B cell (primary cell): ENCODE measurements at regions not wholly inside any gene's neighbourhood (a gene's known extent, or its start where the extent isn't known, plus 50 kb on each side); places are given as distances from the start of the nearest gene placed in this dataset.

Source experiments
- ATAC-seq: fragments of 200-7000 bp; cut with Tn5 transposase; one replicate; pipeline ENCODE4 v1.10.0; 2021; ENCODE audit warnings: low read depth, mild to moderate bottlenecking, moderate number of reproducible peaks, moderate library complexity
- CTCF ChIA-PET: fragments of 350-600 bp; sonication (Branson Sonifier 250); formaldehyde crosslinking; loops from one replicate; lab custom pipeline; 2021; ENCODE audit warnings: antibody characterized with exemption, inconsistent platforms; lab: Charles Lee
- POLR2A ChIA-PET: fragments of 350-600 bp; sonication (Branson Sonifier 250); formaldehyde crosslinking; loops from one replicate; lab custom pipeline; 2021; ENCODE audit warnings: antibody characterized with exemption; lab: Charles Lee
- DNase-seq: peaks from one replicate; pipeline ENCODE4 v3.0.0; 2013
- H2AFZ ChIP-seq: 2 replicates; pipeline ENCODE4 v1.6.1; 2012; ENCODE audit warnings: mild to moderate bottlenecking, low read depth, low read length; ENCODE audit not compliant: insufficient read depth, poor library complexity, severe bottlenecking
- H3K27ac ChIP-seq, 2 donors: 1 replicate in 1 of 2; 2 replicates in 1 of 2; pipeline ENCODE4 v1.5.1; 2012 to 2013; ENCODE audit warnings: low read length in 2 of 2, mild to moderate bottlenecking in 2 of 2, moderate library complexity in 1 of 2
- H3K27me3 ChIP-seq, 4 experiments: fragments of 200-600 bp in 1 of 4; sonication (generic) in 1 of 4; replicated peaks in 1 of 4; 1 replicate in 2 of 4; 2 replicates in 2 of 4; pipeline versions ENCODE4 v1.6.1 to v1.7.0; 2013 to 2016; ENCODE audit warnings: low read length in 3 of 4, mild to moderate bottlenecking in 2 of 4, mixed read lengths in 1 of 4, moderate library complexity in 1 of 4; ENCODE audit not compliant: insufficient read depth in 4 of 4, control insufficient read depth in 3 of 4; ENCODE audit errors: control extremely low read depth in 1 of 4
- H3K36me3 ChIP-seq, 2 experiments: replicated peaks in 1 of 2; 1 replicate in 1 of 2; 2 replicates in 1 of 2; pipeline versions ENCODE4 v1.6.1 to v1.7.1; 2013; ENCODE audit warnings: low read length in 1 of 2; ENCODE audit not compliant: insufficient read depth in 2 of 2, control insufficient read depth in 1 of 2; ENCODE audit errors: control extremely low read depth in 1 of 2, extremely low read depth in 1 of 2
- H3K4me1 ChIP-seq, 2 donors: fragments of 200-600 bp in 1 of 2; sonication (generic) in 1 of 2; 1 replicate in 1 of 2; 2 replicates in 1 of 2; pipeline versions ENCODE4 v1.5.1 to v1.6.1; 2013 to 2017; ENCODE audit warnings: low read length in 2 of 2; ENCODE audit not compliant: control insufficient read depth in 2 of 2, insufficient read depth in 2 of 2
- H3K4me2 ChIP-seq: replicated peaks from 2 replicates; pipeline ENCODE3; 2012; ENCODE audit warnings: mild to moderate bottlenecking, low read depth, low read length; ENCODE audit not compliant: poor library complexity, severe bottlenecking
- H3K4me3 ChIP-seq, 5 experiments: fragments of 200-600 bp in 1 of 5; sonication (generic) in 1 of 5; 1 replicate in 3 of 5; 2 replicates in 2 of 5; pipeline versions ENCODE4 v1.5.1 to v1.7.0; 2011 to 2016; ENCODE audit warnings: low read length in 4 of 5, mild to moderate bottlenecking in 4 of 5, low read depth in 2 of 5, control low read depth in 1 of 5, moderate library complexity in 1 of 5; ENCODE audit not compliant: insufficient read depth in 1 of 5; ENCODE audit errors: control extremely low read depth in 1 of 5, extremely low read depth in 1 of 5
- H3K79me2 ChIP-seq: fragments of 200-600 bp; sonication (generic); one replicate; pipeline ENCODE4 v1.6.0; 2016; ENCODE audit warnings: low read length; ENCODE audit not compliant: control insufficient read depth, insufficient read depth
- H3K9ac ChIP-seq: fragments of 200-600 bp; sonication (generic); 2 replicates; pipeline ENCODE4 v1.6.1; 2017; ENCODE audit warnings: mild to moderate bottlenecking, low read length, moderate library complexity
- H3K9me3 ChIP-seq, 3 donors: one replicate each; pipeline versions ENCODE4 v1.6.1 to v1.7.1; 2013; ENCODE audit warnings: low read length in 2 of 3; ENCODE audit not compliant: control insufficient read depth in 2 of 3, insufficient read depth in 1 of 3; ENCODE audit errors: control extremely low read depth in 1 of 3
- H4K20me1 ChIP-seq: 2 replicates; pipeline ENCODE4 v1.6.0; 2012; ENCODE audit warnings: mild to moderate bottlenecking, low read length; ENCODE audit not compliant: insufficient read depth, control insufficient read depth, poor library complexity, severe bottlenecking
- H3K27ac Mint-ChIP-seq: one replicate; pipeline ENCODE4 v1.8.0; 2021; ENCODE audit warnings: mixed read lengths
- H3K27me3 Mint-ChIP-seq: one replicate; pipeline ENCODE4 v1.8.0; 2021; ENCODE audit warnings: mixed read lengths
- H3K4me1 Mint-ChIP-seq: one replicate; pipeline ENCODE4 v1.8.0; 2021; ENCODE audit warnings: mixed read lengths
- H3K4me3 Mint-ChIP-seq: one replicate; pipeline ENCODE4 v1.8.0; 2021; ENCODE audit warnings: mixed read lengths
- H3K9me3 Mint-ChIP-seq: one replicate; pipeline ENCODE4 v1.8.0; 2022; ENCODE audit warnings: mixed read lengths; ENCODE audit not compliant: insufficient read depth
- EZH2 ChIP-seq: IDR thresholded peaks from 2 replicates; pipeline ENCODE4 v1.6.1; 2012; ENCODE audit warnings: borderline replicate concordance, low read depth, mild to moderate bottlenecking, moderate library complexity, low read length; ENCODE audit not compliant: insufficient read depth, poor library complexity, severe bottlenecking
- WGBS: methylation state at CpG from one replicate; pipeline ENCODE4 v1.1.5; 2013; ENCODE audit warnings: missing lambda C conversion rate; ENCODE audit not compliant: insufficient coverage; 5-methylcytosine and 5-hydroxymethylcytosine counted together
- intact Hi-C: fragments of 100-400 bp; cut with micrococcal nuclease; formaldehyde crosslinking; loops from one replicate; pipeline ENCODE4 v1.10.0; 2022
- TF ChIP-seq, protein P1 (sequence below): fragments of 200-600 bp; IDR thresholded peaks from one replicate; pipeline ENCODE4 v1.8.0; 2022; ENCODE audit warnings: antibody characterized with exemption, mild to moderate bottlenecking

DNA sequence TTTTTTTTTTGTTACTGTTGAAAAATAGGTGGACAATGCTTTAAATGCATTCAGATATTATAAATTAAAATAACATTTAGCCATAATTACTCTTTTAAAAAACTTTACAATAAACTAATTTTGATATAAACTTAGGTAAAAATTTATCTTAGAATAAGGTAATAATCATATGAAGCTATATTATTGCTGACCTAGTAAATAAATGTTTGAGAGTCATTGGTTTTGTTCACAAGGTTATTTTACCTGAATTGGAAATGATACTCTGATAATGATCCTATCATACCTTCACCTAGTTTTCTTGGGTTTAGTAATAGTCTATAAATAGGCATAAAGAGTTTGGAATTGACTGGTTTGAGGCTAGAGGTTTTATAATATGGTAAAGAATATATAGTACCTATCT, 1076.4 kb upstream of the CDH6 start:
- Histone ChIP-seq H3K27me3 (no peaks in the 10 kb centered on the region), H2AFZ (no peak overlapping the region), H3K4me3 (no peak overlapping the region), H3K9me3 (no peaks in the 10 kb centered on the region), H3K4me1 (no peaks in the 10 kb centered on the region), H3K79me2 (no peaks in the 10 kb centered on the region), H3K36me3 (no peaks in the 10 kb centered on the region), H3K27ac (no peak overlapping the region), H3K4me2 (no peak overlapping the region), H3K9ac (no peak overlapping the region), H4K20me1 (no peaks in the 10 kb centered on the region)
- H3K4me3 Mint-ChIP-seq = no peak overlapping the region
- intact Hi-C loops = no loop called here
- ChIA-PET CTCF (no interaction called here), POLR2A (no interaction called here)
- no peak for DNase-seq
- peaks cover 2% of the 10 kb centered on the region for H3K9me3 Mint-ChIP-seq
- no peak for TF ChIP-seq EZH2
- TF ChIP-seq, protein P1, sequence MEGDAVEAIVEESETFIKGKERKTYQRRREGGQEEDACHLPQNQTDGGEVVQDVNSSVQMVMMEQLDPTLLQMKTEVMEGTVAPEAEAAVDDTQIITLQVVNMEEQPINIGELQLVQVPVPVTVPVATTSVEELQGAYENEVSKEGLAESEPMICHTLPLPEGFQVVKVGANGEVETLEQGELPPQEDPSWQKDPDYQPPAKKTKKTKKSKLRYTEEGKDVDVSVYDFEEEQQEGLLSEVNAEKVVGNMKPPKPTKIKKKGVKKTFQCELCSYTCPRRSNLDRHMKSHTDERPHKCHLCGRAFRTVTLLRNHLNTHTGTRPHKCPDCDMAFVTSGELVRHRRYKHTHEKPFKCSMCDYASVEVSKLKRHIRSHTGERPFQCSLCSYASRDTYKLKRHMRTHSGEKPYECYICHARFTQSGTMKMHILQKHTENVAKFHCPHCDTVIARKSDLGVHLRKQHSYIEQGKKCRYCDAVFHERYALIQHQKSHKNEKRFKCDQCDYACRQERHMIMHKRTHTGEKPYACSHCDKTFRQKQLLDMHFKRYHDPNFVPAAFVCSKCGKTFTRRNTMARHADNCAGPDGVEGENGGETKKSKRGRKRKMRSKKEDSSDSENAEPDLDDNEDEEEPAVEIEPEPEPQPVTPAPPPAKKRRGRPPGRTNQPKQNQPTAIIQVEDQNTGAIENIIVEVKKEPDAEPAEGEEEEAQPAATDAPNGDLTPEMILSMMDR = no peak
- H3K4me1 Mint-ChIP-seq = no peaks in the 10 kb centered on the region
- no peak overlapping the region for H3K27ac Mint-ChIP-seq
- no peak for ATAC-seq
- H3K27me3 Mint-ChIP-seq = no peaks in the 10 kb centered on the region

DNA sequence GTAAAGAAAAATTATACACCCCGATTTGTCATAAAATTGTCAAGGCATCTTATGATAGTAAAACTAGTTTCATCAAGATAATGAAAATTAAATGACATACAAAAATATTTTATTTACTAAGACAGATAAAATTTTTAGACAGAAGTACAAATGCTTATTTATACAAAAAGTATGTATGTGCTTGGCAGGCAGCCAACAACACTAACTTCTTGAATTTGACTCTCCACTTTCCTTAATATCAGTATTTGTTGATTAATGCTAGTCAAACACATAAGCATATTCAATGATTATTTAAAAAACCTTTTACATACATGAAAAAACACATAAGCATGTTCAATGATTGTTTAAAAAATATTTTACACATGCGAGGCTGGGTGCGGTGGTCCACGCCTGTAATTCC, 1079.9 kb upstream of the CDH6 start:
- Histone ChIP-seq H3K27ac (no peak overlapping the region), H3K4me2 (no peak overlapping the region), H3K4me1 (no peaks in the 10 kb centered on the region), H3K9ac (no peak overlapping the region), H3K79me2 (no peaks in the 10 kb centered on the region), H3K36me3 (no peaks in the 10 kb centered on the region), H3K4me3 (no peak overlapping the region), H4K20me1 (no peaks in the 10 kb centered on the region), H2AFZ (no peak overlapping the region), H3K27me3 (no peaks in the 10 kb centered on the region), H3K9me3 (no peaks in the 10 kb centered on the region)
- ChIA-PET CTCF (no interaction called here), POLR2A (no interaction called here)
- Mint-ChIP-seq H3K9me3 (no peaks in the 10 kb centered on the region), H3K27ac (no peak overlapping the region), H3K27me3 (no peaks in the 10 kb centered on the region), H3K4me1 (no peaks in the 10 kb centered on the region), H3K4me3 (no peak overlapping the region)
- intact Hi-C loops = no loop called here
- no CpG with 5 or more reads among the region's 4 CpGs for WGBS
- DNase-seq (no peak), ATAC-seq (no peak)
- no peak for TF ChIP-seq EZH2
- TF ChIP-seq, protein P1 = no peak
